ENCODE measurements at regions not wholly inside any gene's neighbourhood (a gene's known extent, or its start where the extent isn't known, plus 50 kb on each side); places are given as distances from the start of the nearest gene placed in this dataset.
A peak's percentile ranks its signal among the peaks of the same experiment; 100 is the strongest.

DNA sequence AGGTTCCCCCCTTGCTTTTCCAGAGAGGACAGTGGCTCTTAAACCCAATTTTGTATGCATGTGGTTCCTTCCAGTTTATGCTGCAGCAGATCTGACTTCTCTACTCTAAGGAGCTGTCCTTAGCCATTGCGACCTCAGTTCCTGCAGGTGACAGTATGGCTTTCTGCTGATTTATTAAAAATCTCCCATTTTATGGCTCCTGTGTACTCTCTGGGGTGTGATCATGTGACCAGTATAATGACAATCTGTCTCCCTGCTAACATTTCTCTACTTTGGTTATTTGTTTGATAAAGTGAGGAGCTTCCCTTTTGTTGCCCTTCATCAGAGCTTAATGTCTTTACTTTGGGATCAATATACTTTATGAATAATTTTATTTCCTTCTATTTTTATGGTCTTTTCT, 148.7 kb upstream of the VRK2 start:
- TF ChIP-seq CTCF (IDR thresholded peaks at IDR 0.05): no peak
- no peak for TF ChIP-seq POLR2A (IDR thresholded peaks at IDR 0.05)
- WGBS, 4 donors: 79 to 84% (median 82%) methylated on average over 1 of the region's 1 CpG
- no peak for DNase-seq
- Histone ChIP-seq H3K4me1 (replicated peaks in 1 of 2) (no peaks in the 10 kb centered on the region), H3K4me3 (no peak overlapping the region), H3K27me3 (no peaks in the 10 kb centered on the region), H3K27ac (no peak overlapping the region), H3K9me3 (replicated peaks in 1 of 3) (no peaks in the 10 kb centered on the region), H3K36me3 (replicated peaks in 1 of 2) (peaks cover 0 to 5% of the 10 kb centered on the region in 2 donors)
- intact Hi-C loops (cut with DNase I): no loop called here

DNA sequence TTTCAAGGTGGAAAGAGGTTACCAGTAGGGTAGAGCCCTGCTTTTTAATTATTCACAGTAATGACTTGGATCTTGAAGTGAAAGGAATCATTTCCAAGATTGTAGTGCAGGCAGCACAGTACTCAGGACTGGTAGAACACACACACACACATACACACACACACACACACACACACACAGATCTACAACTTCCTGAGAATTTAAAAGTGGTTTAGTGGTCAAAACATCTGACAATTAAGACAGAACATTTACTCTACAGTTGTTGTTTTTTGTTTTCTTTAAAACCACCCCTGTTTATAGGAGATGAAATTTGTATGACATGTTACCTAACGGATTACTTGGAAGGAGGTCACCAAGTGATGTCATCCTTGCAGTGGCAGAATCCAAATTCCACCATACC, 146.7 kb upstream of the VRK2 start:
- Histone ChIP-seq H3K4me3 (no peak overlapping the region), H3K27me3 (no peaks in the 10 kb centered on the region), H3K9me3 (replicated peaks in 1 of 3) (no peaks in the 10 kb centered on the region), H3K4me1 (replicated peaks in 1 of 2) (no peaks in the 10 kb centered on the region), H3K27ac (no peak overlapping the region), H3K36me3 (replicated peaks in 1 of 2) (peaks cover 0 to 5% of the 10 kb centered on the region in 2 donors)
- no peak for DNase-seq
- WGBS, 4 donors: 75 to 85% (median 82%) methylated on average over 1 of the region's 1 CpG
- intact Hi-C loops (cut with DNase I): loop anchor here in 1 of 2 donors (10.0 kb wide), 1 partner anchor 545 kb away; no protein-coding TSS in a partner anchor
- no peak for TF ChIP-seq CTCF (IDR thresholded peaks at IDR 0.05)
- no peak for TF ChIP-seq POLR2A (IDR thresholded peaks at IDR 0.05)

DNA sequence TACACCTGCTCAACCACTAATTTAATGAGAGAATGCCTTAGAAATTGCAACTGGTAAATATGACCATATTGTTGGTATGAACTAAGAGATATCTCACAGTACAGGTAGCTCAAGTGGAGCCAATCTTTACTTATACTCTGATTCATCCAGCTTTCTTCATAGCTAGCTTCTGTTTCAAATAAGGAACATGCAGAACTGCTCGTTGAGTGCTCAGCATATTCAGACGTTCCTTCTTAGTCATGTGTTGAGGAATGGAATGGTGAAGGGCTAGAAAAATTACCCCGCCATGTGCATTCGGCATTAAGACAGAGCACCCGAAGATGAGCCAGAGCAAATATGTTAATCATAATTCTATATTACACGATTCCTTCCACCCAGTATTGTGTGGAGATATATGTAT, 144.0 kb upstream of the VRK2 start:
- 75 to 86% (median 81%) methylated on average over 6 of the region's 6 CpGs for WGBS, 4 donors
- intact Hi-C loops (cut with DNase I): loop anchor here in 1 of 2 donors (10.0 kb wide), 1 partner anchor 542 kb away; no protein-coding TSS in a partner anchor

DNA sequence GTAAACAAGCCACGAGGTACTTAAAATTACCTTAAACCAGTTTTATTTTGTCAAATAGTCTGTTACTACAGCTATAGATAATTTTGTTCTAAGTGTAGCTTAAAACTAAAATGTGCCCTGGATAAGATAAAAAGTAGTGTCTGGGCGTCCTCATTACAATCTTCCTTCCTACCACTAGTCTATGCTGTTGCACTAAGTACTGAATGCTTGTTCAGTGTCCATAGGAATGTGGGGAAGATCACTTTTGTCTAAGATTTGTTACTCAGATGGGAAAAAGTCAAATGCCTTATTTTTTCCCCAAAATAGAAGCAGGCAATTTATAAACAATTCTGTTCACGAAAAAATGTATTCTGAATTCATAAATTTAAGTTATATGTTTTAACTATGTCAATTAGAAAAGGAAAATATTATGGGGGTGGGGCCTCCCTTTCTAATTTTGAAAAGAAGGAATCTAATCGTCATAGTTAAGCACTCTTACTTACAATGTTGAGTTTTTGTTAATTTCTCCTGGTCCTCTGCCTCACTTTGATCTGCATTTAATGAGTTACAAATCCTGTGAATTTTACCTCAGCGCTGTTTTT, 140.4 kb upstream of the VRK2 start:
- H3K4me1 ChIP-seq (replicated peaks in 1 of 2): no peaks in the 10 kb centered on the region
- H3K36me3 ChIP-seq (replicated peaks in 1 of 2): no peaks in the 10 kb centered on the region
- H3K27me3 ChIP-seq: no peaks in the 10 kb centered on the region
- DNase-seq: peak in 1 of 7 donors; percentile 17
- 26 to 29% (median 28%) methylated on average over 5 of the region's 5 CpGs for WGBS, 4 donors
- intact Hi-C loops (cut with DNase I): loop anchor here (5.0 to 10.0 kb wide), 2 partner anchors 539 to 546 kb away; no protein-coding TSS in a partner anchor
- H3K27ac ChIP-seq: no peak overlapping the region
- no peaks in the 10 kb centered on the region for H3K9me3 ChIP-seq (replicated peaks in 1 of 3)
- H3K4me3 ChIP-seq: no peak overlapping the region
- peak; percentile 72 to 93 (median 86) for TF ChIP-seq CTCF (IDR thresholded peaks at IDR 0.05)
- no peak for TF ChIP-seq POLR2A (IDR thresholded peaks at IDR 0.05)

More for the DNA sequence above, 144.0 kb upstream of the VRK2 start:
- TF ChIP-seq POLR2A (IDR thresholded peaks at IDR 0.05) (no peak), CTCF (IDR thresholded peaks at IDR 0.05) (no peak)
- Histone ChIP-seq H3K4me1 (replicated peaks in 1 of 2) (no peaks in the 10 kb centered on the region), H3K4me3 (no peak overlapping the region), H3K36me3 (replicated peaks in 1 of 2) (peaks cover 0 to 5% of the 10 kb centered on the region in 2 donors), H3K9me3 (replicated peaks in 1 of 3) (no peaks in the 10 kb centered on the region), H3K27ac (no peak overlapping the region), H3K27me3 (no peaks in the 10 kb centered on the region)
- DNase-seq: no peak
